ENCODE measurements at regions not wholly inside any gene's neighbourhood (a gene's known extent, or its start where the extent isn't known, plus 50 kb on each side); places are given as distances from the start of the nearest gene placed in this dataset.

GRCh38 chr18:46318356-46318755 is 214.2 kb downstream of the HAUS1 start:
- no peak for TF ChIP-seq CTCF (IDR thresholded peaks at IDR 0.05; ENCODE audit: low read depth, low read length, missing control alignments)
- no peak overlapping the region for H3K4me3 ChIP-seq (replicated peaks; ENCODE audit: low read depth, low read length)
- no peak for DNase-seq (ENCODE audit: extremely low read depth, low read depth)

GRCh38 chr18:46319783-46320182 is 215.6 kb downstream of the HAUS1 start:
- no peak overlapping the region for H3K4me3 ChIP-seq (replicated peaks; ENCODE audit: low read depth, low read length)
- no peak for TF ChIP-seq CTCF (IDR thresholded peaks at IDR 0.05; ENCODE audit: low read depth, low read length, missing control alignments)
- no peak for DNase-seq (ENCODE audit: extremely low read depth, low read depth)

GRCh38 chr18:46320297-46320696 is 216.1 kb downstream of the HAUS1 start:
- no peak overlapping the region for H3K4me3 ChIP-seq (replicated peaks; ENCODE audit: low read depth, low read length)
- no peak for DNase-seq (ENCODE audit: extremely low read depth, low read depth)
- no peak for TF ChIP-seq CTCF (IDR thresholded peaks at IDR 0.05; ENCODE audit: low read depth, low read length, missing control alignments)

GRCh38 chr18:46320928-46321711 is 216.9 kb downstream of the HAUS1 start:
- TF ChIP-seq CTCF (IDR thresholded peaks at IDR 0.05; ENCODE audit: low read depth, low read length, missing control alignments) = no peak
- no peak for DNase-seq (ENCODE audit: extremely low read depth, low read depth)
- no peak overlapping the region for H3K4me3 ChIP-seq (replicated peaks; ENCODE audit: low read depth, low read length)

- DNase-seq (ENCODE audit: extremely low read depth, low read depth) = no peak
- H3K4me3 ChIP-seq (replicated peaks; ENCODE audit: low read depth, low read length) = no peak overlapping the region
- no peak for TF ChIP-seq CTCF (IDR thresholded peaks at IDR 0.05; ENCODE audit: low read depth, low read length, missing control alignments)
Observed at GRCh38 chr18:46321955-46322354, 217.8 kb downstream of the HAUS1 start.

GRCh38 chr18:46322411-46322891 is 218.3 kb downstream of the HAUS1 start:
- no peak for TF ChIP-seq CTCF (IDR thresholded peaks at IDR 0.05; ENCODE audit: low read depth, low read length, missing control alignments)
- no peak for DNase-seq (ENCODE audit: extremely low read depth, low read depth)
- H3K4me3 ChIP-seq (replicated peaks; ENCODE audit: low read depth, low read length) = no peak overlapping the region
